SK-N-SH treated with all-trans-retinoic acid at 6 μM for 48 hours (cell line): ENCODE measurements at regions not wholly inside any gene's neighbourhood (a gene's known extent, or its start where the extent isn't known, plus 50 kb on each side); places are given as distances from the start of the nearest gene placed in this dataset.

Experiments
- ATAC-seq: fragments of 200-7000 bp; cut with Tn5 transposase; 3 replicates; pipeline ENCODE4 v1.9.1; 2020; ENCODE audit warnings: mild to moderate bottlenecking, moderate library complexity
- ARNTL ChIP-seq: fragments of 450-650 bp; formaldehyde crosslinking; IDR thresholded peaks from 2 replicates; pipeline ENCODE4 v1.5.0; 2020; ENCODE audit warnings: low read depth, mild to moderate bottlenecking, moderate library complexity, borderline replicate concordance
- BACH2 ChIP-seq: fragments of 250-450 bp; sonication (Bioruptor Pico); IDR thresholded peaks from 2 replicates; pipeline ENCODE4 v1.9.0; 2021; ENCODE audit warnings: mild to moderate bottlenecking, borderline replicate concordance
- CREB5 ChIP-seq: fragments of 250-450 bp; sonication (Bioruptor Pico); IDR thresholded peaks from 2 replicates; pipeline ENCODE4 v1.5.1; 2020; ENCODE audit warnings: low read depth, mild to moderate bottlenecking, moderate library complexity
- CSDC2 ChIP-seq: fragments of 250-450 bp; sonication (Bioruptor Pico); IDR thresholded peaks from 2 replicates; pipeline ENCODE4 v1.5.0; 2020; ENCODE audit warnings: mild to moderate bottlenecking, moderate library complexity
- ESRRG ChIP-seq: fragments of 250-450 bp; sonication (Bioruptor Pico); IDR thresholded peaks from 2 replicates; pipeline ENCODE4 v1.6.1; 2021; ENCODE audit warnings: mild to moderate bottlenecking
- GLIS3 ChIP-seq: fragments of 250-450 bp; sonication (Bioruptor Pico); IDR thresholded peaks from 2 replicates; pipeline ENCODE4 v1.5.0; 2020; ENCODE audit warnings: mild to moderate bottlenecking, moderate library complexity
- OSR1 ChIP-seq: fragments of 250-450 bp; sonication (Bioruptor Pico); IDR thresholded peaks from 2 replicates; pipeline ENCODE4 v1.8.0; 2022; ENCODE audit warnings: moderate library complexity, mild to moderate bottlenecking, inconsistent platforms
- PATZ1 ChIP-seq: fragments of 250-450 bp; sonication (Bioruptor Pico); IDR thresholded peaks from 2 replicates; pipeline ENCODE4 v1.8.0; 2020; ENCODE audit warnings: mild to moderate bottlenecking, moderate library complexity, borderline replicate concordance
- POU6F1 ChIP-seq: fragments of 250-450 bp; sonication (Bioruptor Pico); IDR thresholded peaks from 2 replicates; pipeline ENCODE4 v1.8.0; 2021; ENCODE audit warnings: low read depth, mild to moderate bottlenecking, moderate library complexity, borderline replicate concordance
- PPARA ChIP-seq: fragments of 250-450 bp; sonication (Bioruptor Pico); IDR thresholded peaks from 2 replicates; pipeline ENCODE4 v1.5.0; 2020; ENCODE audit warnings: mild to moderate bottlenecking, borderline replicate concordance
- RARB ChIP-seq: fragments of 250-450 bp; sonication (Bioruptor Pico); IDR thresholded peaks from 2 replicates; pipeline ENCODE4 v1.8.0; 2021; ENCODE audit warnings: mild to moderate bottlenecking, moderate library complexity
- TCF4 ChIP-seq: fragments of 250-450 bp; sonication (Bioruptor Pico); IDR thresholded peaks from 2 replicates; pipeline ENCODE4 v1.8.0; 2021; ENCODE audit warnings: mild to moderate bottlenecking, moderate library complexity, borderline replicate concordance
- TOX ChIP-seq: fragments of 250-450 bp; sonication (Bioruptor Pico); IDR thresholded peaks from 2 replicates; pipeline ENCODE4 v1.8.0; 2021; ENCODE audit warnings: mild to moderate bottlenecking, moderate library complexity, borderline replicate concordance
- ZC3H10 ChIP-seq: fragments of 250-450 bp; sonication (Bioruptor Pico); IDR thresholded peaks from 2 replicates; pipeline ENCODE4 v1.5.1; 2021; ENCODE audit warnings: mild to moderate bottlenecking, moderate library complexity
- ZFP30 ChIP-seq: fragments of 450-650 bp; formaldehyde crosslinking; IDR thresholded peaks from 2 replicates; pipeline ENCODE4 v1.5.0; 2022; ENCODE audit warnings: mild to moderate bottlenecking, moderate library complexity
- ZNF70 ChIP-seq: fragments of 450-650 bp; formaldehyde crosslinking; IDR thresholded peaks from 2 replicates; pipeline ENCODE4 v1.5.0; 2020; ENCODE audit warnings: mild to moderate bottlenecking, moderate library complexity
- ZNF8 ChIP-seq: fragments of 450-650 bp; formaldehyde crosslinking; IDR thresholded peaks from 2 replicates; pipeline ENCODE4 v1.5.0; 2020; ENCODE audit warnings: mild to moderate bottlenecking, moderate library complexity
- TF ChIP-seq, protein P1 (sequence below): fragments of 250-450 bp; sonication (Bioruptor Pico); IDR thresholded peaks from 2 replicates; pipeline ENCODE4 v1.5.0; 2020; ENCODE audit warnings: mild to moderate bottlenecking, moderate library complexity
- TF ChIP-seq, protein P2 (sequence below): fragments of 250-450 bp; sonication (Bioruptor Pico); IDR thresholded peaks from 2 replicates; pipeline ENCODE4 v1.5.1; 2021; ENCODE audit warnings: mild to moderate bottlenecking, moderate library complexity

GRCh38 chr4:14221176-14221575 lies 593.7 kb upstream of the BOD1L1 start (continued):
- no peak for TF ChIP-seq PATZ1 (CRISPR knock-in tag)
- TF ChIP-seq, all 23 proteins: peak for 0

DNA sequence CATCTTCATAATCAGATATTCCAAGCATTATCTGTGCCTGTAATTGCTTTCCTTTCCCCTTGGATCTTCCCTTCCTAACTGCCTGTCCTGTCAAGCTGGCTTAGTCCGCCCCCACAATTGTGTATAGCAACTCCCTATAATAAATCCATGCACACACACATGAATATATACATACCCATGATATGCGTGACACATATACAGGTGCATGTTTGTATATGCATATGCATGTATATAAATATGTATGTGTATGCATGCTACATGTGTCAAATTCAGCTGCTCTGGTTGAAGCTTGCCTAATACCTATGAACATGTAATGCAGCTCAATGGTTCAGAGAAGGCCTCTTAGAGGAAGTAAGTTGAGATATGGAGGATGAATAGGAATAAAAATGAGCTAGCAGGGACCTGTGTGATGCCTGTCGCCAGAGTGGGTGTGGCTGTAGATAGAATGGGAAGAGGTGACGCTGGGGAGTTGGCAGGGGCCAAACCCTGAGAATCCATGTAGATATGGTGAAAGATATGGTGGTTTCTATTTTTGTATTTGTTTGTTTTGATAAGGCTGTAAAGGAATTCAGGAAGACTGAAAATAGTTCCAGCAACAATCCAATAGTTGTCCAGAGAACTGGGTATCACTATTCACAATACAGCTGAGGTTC lies 595.0 kb upstream of the BOD1L1 start:
- TF ChIP-seq BACH2 (CRISPR knock-in tag): no peak
- TF ChIP-seq, all 23 proteins: peak for 0
- no peak for ATAC-seq

DNA sequence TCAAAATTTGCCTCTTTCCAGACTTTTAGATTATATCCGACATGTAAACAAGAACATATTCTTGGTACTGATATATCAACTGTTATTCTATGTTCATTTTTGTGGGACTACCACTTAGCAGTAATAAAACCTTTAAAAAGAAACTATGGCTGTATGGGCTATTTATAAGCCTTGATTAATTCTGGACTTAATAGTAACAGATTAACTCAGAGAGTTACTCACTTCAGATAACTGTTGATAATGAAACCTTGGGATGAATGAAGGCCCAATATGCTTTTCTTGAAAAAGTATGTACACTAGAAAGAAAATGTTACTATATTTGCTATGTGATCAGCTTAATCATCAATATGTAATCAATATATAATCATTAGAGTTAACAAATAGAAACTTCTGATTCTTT lies 595.9 kb upstream of the BOD1L1 start:
- ATAC-seq: no peak

GRCh38 chr4:14225688-14226207 lies 598.2 kb upstream of the BOD1L1 start:
- TF ChIP-seq GLIS3 (CRISPR knock-in tag): no peak
- TF ChIP-seq, protein P1, sequence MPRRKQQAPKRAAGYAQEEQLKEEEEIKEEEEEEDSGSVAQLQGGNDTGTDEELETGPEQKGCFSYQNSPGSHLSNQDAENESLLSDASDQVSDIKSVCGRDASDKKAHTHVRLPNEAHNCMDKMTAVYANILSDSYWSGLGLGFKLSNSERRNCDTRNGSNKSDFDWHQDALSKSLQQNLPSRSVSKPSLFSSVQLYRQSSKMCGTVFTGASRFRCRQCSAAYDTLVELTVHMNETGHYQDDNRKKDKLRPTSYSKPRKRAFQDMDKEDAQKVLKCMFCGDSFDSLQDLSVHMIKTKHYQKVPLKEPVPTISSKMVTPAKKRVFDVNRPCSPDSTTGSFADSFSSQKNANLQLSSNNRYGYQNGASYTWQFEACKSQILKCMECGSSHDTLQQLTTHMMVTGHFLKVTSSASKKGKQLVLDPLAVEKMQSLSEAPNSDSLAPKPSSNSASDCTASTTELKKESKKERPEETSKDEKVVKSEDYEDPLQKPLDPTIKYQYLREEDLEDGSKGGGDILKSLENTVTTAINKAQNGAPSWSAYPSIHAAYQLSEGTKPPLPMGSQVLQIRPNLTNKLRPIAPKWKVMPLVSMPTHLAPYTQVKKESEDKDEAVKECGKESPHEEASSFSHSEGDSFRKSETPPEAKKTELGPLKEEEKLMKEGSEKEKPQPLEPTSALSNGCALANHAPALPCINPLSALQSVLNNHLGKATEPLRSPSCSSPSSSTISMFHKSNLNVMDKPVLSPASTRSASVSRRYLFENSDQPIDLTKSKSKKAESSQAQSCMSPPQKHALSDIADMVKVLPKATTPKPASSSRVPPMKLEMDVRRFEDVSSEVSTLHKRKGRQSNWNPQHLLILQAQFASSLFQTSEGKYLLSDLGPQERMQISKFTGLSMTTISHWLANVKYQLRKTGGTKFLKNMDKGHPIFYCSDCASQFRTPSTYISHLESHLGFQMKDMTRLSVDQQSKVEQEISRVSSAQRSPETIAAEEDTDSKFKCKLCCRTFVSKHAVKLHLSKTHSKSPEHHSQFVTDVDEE (CRISPR knock-in tag): no peak
- ATAC-seq: no peak

More for the DNA sequence above, 595.9 kb upstream of the BOD1L1 start:
- TF ChIP-seq ZC3H10 (CRISPR knock-in tag) (no peak), CSDC2 (no peak), TCF4 (CRISPR knock-in tag) (no peak), ZNF8 (no peak), RARB (CRISPR knock-in tag) (no peak), TOX (CRISPR knock-in tag) (no peak), ZFP30 (CRISPR knock-in tag) (no peak), BACH2 (CRISPR knock-in tag) (no peak), ESRRG (no peak), CREB5 (no peak)
- TF ChIP-seq, protein P2, sequence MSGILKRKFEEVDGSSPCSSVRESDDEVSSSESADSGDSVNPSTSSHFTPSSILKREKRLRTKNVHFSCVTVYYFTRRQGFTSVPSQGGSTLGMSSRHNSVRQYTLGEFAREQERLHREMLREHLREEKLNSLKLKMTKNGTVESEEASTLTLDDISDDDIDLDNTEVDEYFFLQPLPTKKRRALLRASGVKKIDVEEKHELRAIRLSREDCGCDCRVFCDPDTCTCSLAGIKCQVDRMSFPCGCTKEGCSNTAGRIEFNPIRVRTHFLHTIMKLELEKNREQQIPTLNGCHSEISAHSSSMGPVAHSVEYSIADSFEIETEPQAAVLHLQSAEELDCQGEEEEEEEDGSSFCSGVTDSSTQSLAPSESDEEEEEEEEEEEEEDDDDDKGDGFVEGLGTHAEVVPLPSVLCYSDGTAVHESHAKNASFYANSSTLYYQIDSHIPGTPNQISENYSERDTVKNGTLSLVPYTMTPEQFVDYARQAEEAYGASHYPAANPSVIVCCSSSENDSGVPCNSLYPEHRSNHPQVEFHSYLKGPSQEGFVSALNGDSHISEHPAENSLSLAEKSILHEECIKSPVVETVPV (CRISPR knock-in tag): no peak

GRCh38 chr4:14233126-14233525 lies 605.6 kb upstream of the BOD1L1 start:
- ATAC-seq: no peak
- TF ChIP-seq PPARA (CRISPR knock-in tag): no peak
- TF ChIP-seq RARB (CRISPR knock-in tag): no peak
- TF ChIP-seq BACH2 (CRISPR knock-in tag): no peak
- TF ChIP-seq OSR1 (CRISPR knock-in tag): no peak
- no peak for TF ChIP-seq CSDC2
- TF ChIP-seq PATZ1 (CRISPR knock-in tag): no peak
- TF ChIP-seq ESRRG: no peak
- TF ChIP-seq, protein P1 (CRISPR knock-in tag): no peak
- TF ChIP-seq GLIS3 (CRISPR knock-in tag): no peak
- no peak for TF ChIP-seq ARNTL (CRISPR knock-in tag)
- no peak for TF ChIP-seq POU6F1 (CRISPR knock-in tag)
- no peak for TF ChIP-seq ZNF70
